ENCODE measurements at regions not wholly inside any gene's neighbourhood (a gene's known extent, or its start where the extent isn't known, plus 50 kb on each side); places are given as distances from the start of the nearest gene placed in this dataset.
A peak's percentile ranks its signal among the peaks of the same experiment; 100 is the strongest.
"Not testable (repeated sequence)": the region's sequence is repeated elsewhere in the genome, so short reads cannot be mapped to it uniquely, and the experiment has no call there.

GRCh38 chr1:121080197-121080903 lies 103.8 kb downstream of the FAM72B start:
- not testable (repeated sequence) for H3K9me3 ChIP-seq (replicated peaks; ENCODE audit: control insufficient read depth, low read depth, low read length); H3K27me3 ChIP-seq (ENCODE audit: control insufficient read depth, insufficient read depth, low read length); H3K4me3 ChIP-seq (ENCODE audit: low read length); H3K27ac ChIP-seq (ENCODE audit: low read length); H3K4me1 ChIP-seq (ENCODE audit: control insufficient read depth, insufficient read depth, low read length); H3K36me3 ChIP-seq (ENCODE audit: control insufficient read depth, insufficient read depth, low read length)
- WGBS (ENCODE audit: insufficient coverage), result 33% methylated on average over 4 of the region's 11 CpGs
- peak; percentile 19 for DNase-seq

GRCh38 chr1:121080904-121081264 lies 103.3 kb downstream of the FAM72B start:
- WGBS (ENCODE audit: insufficient coverage), result no CpG with 5 or more reads among the region's 8 CpGs
- not testable (repeated sequence) for H3K36me3 ChIP-seq (ENCODE audit: control insufficient read depth, insufficient read depth, low read length); H3K27ac ChIP-seq (ENCODE audit: low read length); H3K27me3 ChIP-seq (ENCODE audit: control insufficient read depth, insufficient read depth, low read length); H3K4me3 ChIP-seq (ENCODE audit: low read length); DNase-seq; H3K9me3 ChIP-seq (replicated peaks; ENCODE audit: control insufficient read depth, low read depth, low read length); H3K4me1 ChIP-seq (ENCODE audit: control insufficient read depth, insufficient read depth, low read length)

GRCh38 chr1:121081625-121082199 lies 102.4 kb downstream of the FAM72B start:
- not testable (repeated sequence) for H3K27me3 ChIP-seq (ENCODE audit: control insufficient read depth, insufficient read depth, low read length); H3K9me3 ChIP-seq (replicated peaks; ENCODE audit: control insufficient read depth, low read depth, low read length); DNase-seq; H3K36me3 ChIP-seq (ENCODE audit: control insufficient read depth, insufficient read depth, low read length); H3K4me1 ChIP-seq (ENCODE audit: control insufficient read depth, insufficient read depth, low read length); H3K27ac ChIP-seq (ENCODE audit: low read length); H3K4me3 ChIP-seq (ENCODE audit: low read length)
- WGBS (ENCODE audit: insufficient coverage), result no CpG with 5 or more reads among the region's 2 CpGs

DNA sequence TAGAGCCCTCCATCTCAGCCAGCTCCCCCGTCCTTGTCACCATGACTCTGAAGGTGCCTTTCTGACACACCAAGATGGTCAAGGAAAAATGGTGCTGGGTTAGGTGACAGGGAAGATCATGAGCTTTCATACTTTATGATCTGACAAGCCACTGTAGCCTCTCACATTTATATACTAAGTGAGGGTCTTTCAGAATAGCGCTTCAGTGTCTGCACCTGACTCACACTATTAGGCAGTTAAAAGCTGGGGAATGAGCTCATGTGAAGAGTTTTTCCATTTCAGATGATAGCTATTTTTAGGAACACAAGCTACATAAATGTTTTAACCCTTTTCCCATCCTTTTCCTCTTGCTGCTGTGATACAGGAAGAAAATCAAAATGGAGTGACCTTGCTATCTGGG lies 101.1 kb downstream of the FAM72B start:
- not testable (repeated sequence) for H3K9me3 ChIP-seq (replicated peaks; ENCODE audit: control insufficient read depth, low read depth, low read length); H3K27ac ChIP-seq (ENCODE audit: low read length); H3K4me3 ChIP-seq (ENCODE audit: low read length); H3K27me3 ChIP-seq (ENCODE audit: control insufficient read depth, insufficient read depth, low read length); H3K4me1 ChIP-seq (ENCODE audit: control insufficient read depth, insufficient read depth, low read length); DNase-seq; H3K36me3 ChIP-seq (ENCODE audit: control insufficient read depth, insufficient read depth, low read length)
- no CpG with 5 or more reads among the region's 2 CpGs for WGBS (ENCODE audit: insufficient coverage)

DNA sequence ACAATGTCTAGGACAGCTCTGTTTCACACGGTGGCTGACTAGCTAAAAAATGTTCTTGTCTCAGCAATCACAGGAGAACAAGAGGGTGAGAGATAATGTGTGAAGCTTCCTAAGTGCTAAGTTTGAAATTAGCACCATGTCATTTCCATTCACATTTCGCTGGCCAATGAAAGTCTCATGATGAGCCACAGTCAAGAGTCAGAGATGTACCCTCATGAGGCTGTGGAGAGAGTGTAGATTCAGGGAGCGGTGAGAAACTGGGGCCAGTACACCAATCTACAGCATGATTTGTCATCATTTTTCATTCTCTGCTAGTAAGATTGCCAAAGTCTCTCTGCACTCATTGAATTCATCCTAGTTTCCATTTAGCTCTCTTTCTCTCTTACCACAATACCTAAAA lies 97.9 kb downstream of the FAM72B start:
- not testable (repeated sequence) for H3K27ac ChIP-seq (ENCODE audit: low read length); H3K36me3 ChIP-seq (ENCODE audit: control insufficient read depth, insufficient read depth, low read length); H3K27me3 ChIP-seq (ENCODE audit: control insufficient read depth, insufficient read depth, low read length); DNase-seq; H3K9me3 ChIP-seq (replicated peaks; ENCODE audit: control insufficient read depth, low read depth, low read length); H3K4me3 ChIP-seq (ENCODE audit: low read length); H3K4me1 ChIP-seq (ENCODE audit: control insufficient read depth, insufficient read depth, low read length)
- WGBS (ENCODE audit: insufficient coverage), result no CpG with 5 or more reads among the region's 3 CpGs

DNA sequence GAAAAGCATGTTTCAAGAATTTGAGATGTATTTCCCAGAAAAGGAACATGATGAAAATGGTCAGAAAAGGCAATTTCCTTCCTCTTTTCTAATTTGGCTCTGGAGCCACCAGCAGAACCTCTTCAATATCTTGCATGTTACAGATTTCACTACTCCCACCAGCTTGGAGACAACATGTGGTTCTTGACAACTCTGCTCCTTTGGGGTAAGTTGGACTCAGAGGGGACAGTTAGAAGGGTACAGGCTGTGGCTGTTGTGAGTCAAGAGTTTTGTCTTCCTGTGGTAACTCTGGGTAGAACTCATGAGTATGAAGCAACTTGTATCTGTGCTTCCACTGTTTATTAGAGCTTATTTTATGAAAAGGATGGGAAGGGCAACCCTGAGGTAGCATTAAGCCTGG lies 96.9 kb downstream of the FAM72B start:
- not testable (repeated sequence) for H3K4me3 ChIP-seq (ENCODE audit: low read length); H3K27me3 ChIP-seq (ENCODE audit: control insufficient read depth, insufficient read depth, low read length); H3K9me3 ChIP-seq (replicated peaks; ENCODE audit: control insufficient read depth, low read depth, low read length); H3K4me1 ChIP-seq (ENCODE audit: control insufficient read depth, insufficient read depth, low read length); H3K36me3 ChIP-seq (ENCODE audit: control insufficient read depth, insufficient read depth, low read length); H3K27ac ChIP-seq (ENCODE audit: low read length); DNase-seq

- DNase-seq; H3K27me3 ChIP-seq (ENCODE audit: control insufficient read depth, insufficient read depth, low read length); H3K4me3 ChIP-seq (ENCODE audit: low read length); H3K9me3 ChIP-seq (replicated peaks; ENCODE audit: control insufficient read depth, low read depth, low read length); H3K4me1 ChIP-seq (ENCODE audit: control insufficient read depth, insufficient read depth, low read length); H3K36me3 ChIP-seq (ENCODE audit: control insufficient read depth, insufficient read depth, low read length); H3K27ac ChIP-seq (ENCODE audit: low read length): not testable (repeated sequence)
- no CpG with 5 or more reads among the region's 5 CpGs for WGBS (ENCODE audit: insufficient coverage)
Observed at GRCh38 chr1:121088568-121088967, 95.6 kb downstream of the FAM72B start.

DNA sequence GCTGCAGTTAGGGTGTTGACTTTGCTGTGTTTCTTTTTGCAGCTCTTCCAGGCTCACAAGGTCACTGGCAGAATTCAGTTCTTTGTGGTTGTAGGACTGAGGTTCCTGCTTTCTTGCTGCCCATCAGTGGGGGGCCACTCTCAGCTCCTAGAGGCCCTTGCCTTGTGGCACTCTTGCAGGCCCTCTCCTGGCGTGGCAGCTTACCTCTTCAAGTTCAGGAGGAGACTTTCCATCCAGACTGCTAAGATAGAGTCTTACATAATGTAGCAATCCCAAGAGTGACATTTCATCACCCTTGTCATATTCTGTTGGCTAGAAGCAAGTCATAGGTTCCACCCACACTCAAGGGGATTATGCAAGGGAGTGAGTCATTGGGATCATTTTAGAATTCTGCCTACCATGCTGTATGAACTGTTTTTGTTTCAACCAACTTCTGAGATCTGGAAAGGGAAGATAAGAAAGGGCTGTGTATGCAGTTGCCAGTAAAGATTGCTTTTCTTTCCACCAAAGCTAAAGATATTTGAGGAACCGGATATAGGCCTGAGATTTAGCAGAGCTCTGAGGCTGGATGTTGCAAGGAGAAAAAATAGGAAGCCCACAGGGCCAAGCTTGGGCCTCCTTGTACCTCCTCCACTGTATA lies 91.7 kb downstream of the FAM72B start:
- peak; percentile 55 for DNase-seq
- not testable (repeated sequence) for H3K9me3 ChIP-seq (replicated peaks; ENCODE audit: control insufficient read depth, low read depth, low read length); H3K36me3 ChIP-seq (ENCODE audit: control insufficient read depth, insufficient read depth, low read length); H3K27ac ChIP-seq (ENCODE audit: low read length); H3K4me3 ChIP-seq (ENCODE audit: low read length); H3K27me3 ChIP-seq (ENCODE audit: control insufficient read depth, insufficient read depth, low read length); H3K4me1 ChIP-seq (ENCODE audit: control insufficient read depth, insufficient read depth, low read length)
- no CpG with 5 or more reads among the region's 2 CpGs for WGBS (ENCODE audit: insufficient coverage)

DNA sequence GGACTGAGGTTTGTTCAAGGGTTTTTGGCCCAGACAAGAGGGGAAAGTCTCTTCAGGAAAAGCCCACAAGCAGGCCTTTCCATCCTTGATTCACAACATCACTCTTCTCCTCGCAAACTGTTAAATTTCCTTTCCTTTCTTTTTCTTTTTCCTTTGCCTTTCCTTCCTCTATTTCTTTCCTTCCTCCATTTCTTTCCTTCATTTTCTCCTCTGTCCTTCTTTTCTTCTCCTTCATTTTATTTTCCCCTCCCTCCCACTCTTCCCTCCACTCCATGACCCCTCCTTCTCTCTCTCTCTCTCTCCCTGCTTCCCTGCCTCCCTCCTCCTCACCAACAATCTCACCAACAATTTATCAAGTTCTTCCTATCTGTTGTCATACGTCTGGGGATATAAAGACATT lies 89.1 kb downstream of the FAM72B start:
- DNase-seq, result not testable (repeated sequence)

GRCh38 chr1:121097127-121097866 lies 86.8 kb downstream of the FAM72B start:
- DNase-seq, result peak; percentile 79
- H3K4me3 ChIP-seq (ENCODE audit: low read length); H3K4me1 ChIP-seq (ENCODE audit: control insufficient read depth, insufficient read depth, low read length); H3K36me3 ChIP-seq (ENCODE audit: control insufficient read depth, insufficient read depth, low read length); H3K27me3 ChIP-seq (ENCODE audit: control insufficient read depth, insufficient read depth, low read length); H3K9me3 ChIP-seq (replicated peaks; ENCODE audit: control insufficient read depth, low read depth, low read length); H3K27ac ChIP-seq (ENCODE audit: low read length): not testable (repeated sequence)
- WGBS (ENCODE audit: insufficient coverage), result no CpG with 5 or more reads among the region's 69 CpGs

More for the DNA sequence above, 89.1 kb downstream of the FAM72B start:
- H3K4me1 ChIP-seq (ENCODE audit: control insufficient read depth, insufficient read depth, low read length); H3K27me3 ChIP-seq (ENCODE audit: control insufficient read depth, insufficient read depth, low read length); H3K4me3 ChIP-seq (ENCODE audit: low read length); H3K9me3 ChIP-seq (replicated peaks; ENCODE audit: control insufficient read depth, low read depth, low read length); H3K27ac ChIP-seq (ENCODE audit: low read length); H3K36me3 ChIP-seq (ENCODE audit: control insufficient read depth, insufficient read depth, low read length): not testable (repeated sequence)
- whole genome bisulfite sequencing (ENCODE audit: insufficient coverage), result 100% methylated on average over 1 of the region's 2 CpGs
